H9 (cell line): ENCODE measurements at regions not wholly inside any gene's neighbourhood (a gene's known extent, or its start where the extent isn't known, plus 50 kb on each side); places are given as distances from the start of the nearest gene placed in this dataset.

Source experiments
- DNase-seq: peaks from one replicate; pipeline ENCODE4 v3.0.0-alpha.2; 2017
- H2AFZ ChIP-seq: one replicate; pipeline ENCODE4 v1.6.1; 2013; ENCODE audit warnings: mild to moderate bottlenecking, low read length, control low read depth, moderate library complexity
- H2AK5ac ChIP-seq: 2 replicates; pipeline ENCODE4 v1.6.1; 2013; ENCODE audit warnings: low read length, control low read depth, mixed read lengths; ENCODE audit not compliant: insufficient read length
- H2BK120ac ChIP-seq: one replicate; pipeline ENCODE4 v1.6.1; 2013; ENCODE audit warnings: low read depth, mild to moderate bottlenecking, low read length, control low read depth, inconsistent platforms; ENCODE audit not compliant: poor library complexity, severe bottlenecking
- H2BK12ac ChIP-seq: 2 replicates; pipeline ENCODE4 v1.6.1; 2013; ENCODE audit warnings: low read length, control low read depth, mixed read lengths, low read depth; ENCODE audit not compliant: insufficient read length
- H2BK15ac ChIP-seq: 2 replicates; pipeline ENCODE4 v1.6.1; 2013; ENCODE audit warnings: low read depth, low read length, control low read depth
- H2BK20ac ChIP-seq: one replicate; pipeline ENCODE4 v1.6.1; 2013; ENCODE audit warnings: low read depth, mild to moderate bottlenecking, low read length, control low read depth, inconsistent platforms; ENCODE audit not compliant: poor library complexity, severe bottlenecking
- H2BK5ac ChIP-seq: 2 replicates; pipeline ENCODE4 v1.6.1; 2013; ENCODE audit warnings: low read length, control low read depth, mixed read lengths; ENCODE audit not compliant: insufficient read length
- H3K14ac ChIP-seq: 2 replicates; pipeline ENCODE4 v1.6.1; 2013; ENCODE audit warnings: low read length, control low read depth; ENCODE audit not compliant: insufficient read depth
- H3K18ac ChIP-seq: 2 replicates; pipeline ENCODE4 v1.6.1; 2013; ENCODE audit warnings: low read depth, mild to moderate bottlenecking, mixed read lengths, low read length, control low read depth; ENCODE audit not compliant: insufficient read length
- H3K23ac ChIP-seq: 2 replicates; pipeline ENCODE4 v1.6.1; 2013; ENCODE audit warnings: low read length, control low read depth, mixed read lengths, low read depth; ENCODE audit not compliant: insufficient read length
- H3K23me2 ChIP-seq: 2 replicates; pipeline ENCODE4 v1.6.1; 2013; ENCODE audit warnings: low read depth, mild to moderate bottlenecking, mixed read lengths, low read length, control low read depth; ENCODE audit not compliant: insufficient read length, poor library complexity, severe bottlenecking
- H3K27ac ChIP-seq: 2 replicates; pipeline ENCODE4 v1.5.1; 2013; ENCODE audit warnings: low read length, control low read depth, mixed read lengths, low read depth; ENCODE audit not compliant: insufficient read length
- H3K27me3 ChIP-seq: 2 replicates; pipeline ENCODE4 v1.6.1; 2013; ENCODE audit warnings: low read length, control low read depth, inconsistent platforms; ENCODE audit not compliant: insufficient read depth
- H3K4ac ChIP-seq: 2 replicates; pipeline ENCODE4 v1.6.1; 2013; ENCODE audit warnings: low read depth, mild to moderate bottlenecking, control low read depth, inconsistent platforms, low read length, moderate library complexity
- H3K4me1 ChIP-seq: 2 replicates; pipeline ENCODE4 v1.6.1; 2013; ENCODE audit warnings: low read length, control low read depth, inconsistent platforms; ENCODE audit not compliant: insufficient read depth
- H3K4me2 ChIP-seq: 2 replicates; pipeline ENCODE4 v1.6.1; 2013; ENCODE audit warnings: low read length, control low read depth, mixed read lengths; ENCODE audit not compliant: insufficient read length, insufficient read depth
- H3K56ac ChIP-seq: 2 replicates; pipeline ENCODE4 v1.6.1; 2013; ENCODE audit warnings: low read depth, mild to moderate bottlenecking, mixed read lengths, low read length, control low read depth; ENCODE audit not compliant: insufficient read length
- H3K79me1 ChIP-seq: 2 replicates; pipeline ENCODE4 v1.6.1; 2013; ENCODE audit warnings: low read depth, mild to moderate bottlenecking, moderate library complexity, low read length, control low read depth, inconsistent platforms; ENCODE audit not compliant: insufficient read depth, poor library complexity, severe bottlenecking
- H3K79me2 ChIP-seq: 2 replicates; pipeline ENCODE4 v1.6.1; 2013; ENCODE audit warnings: low read length, control low read depth, inconsistent platforms; ENCODE audit not compliant: insufficient read depth
- H3K9ac ChIP-seq: 2 replicates; pipeline ENCODE4 v1.6.1; 2013; ENCODE audit warnings: low read length, control low read depth, mixed read lengths; ENCODE audit not compliant: insufficient read length; ENCODE audit errors: extremely low read depth
- H3K9me3 ChIP-seq: one replicate; pipeline ENCODE4 v1.6.1; 2013; ENCODE audit warnings: low read depth, low read length, inconsistent platforms; ENCODE audit not compliant: control insufficient read depth
- H3T11ph ChIP-seq: one replicate; pipeline ENCODE4 v1.6.1; 2013; ENCODE audit warnings: mild to moderate bottlenecking, low read length, control low read depth, inconsistent platforms
- H4K20me1 ChIP-seq: one replicate; pipeline ENCODE4 v1.6.1; 2013; ENCODE audit not compliant: control insufficient read depth, insufficient read length, insufficient read depth
- H4K5ac ChIP-seq: 2 replicates; pipeline ENCODE4 v1.6.1; 2013; ENCODE audit warnings: low read depth, mild to moderate bottlenecking, mixed read lengths, low read length, control low read depth; ENCODE audit not compliant: insufficient read length
- H4K8ac ChIP-seq: replicated peaks from 2 replicates; pipeline ENCODE4 v1.6.1; 2013; ENCODE audit warnings: low read length, control low read depth, mixed read lengths, low read depth; ENCODE audit not compliant: insufficient read length
- H4K91ac ChIP-seq: 2 replicates; pipeline ENCODE4 v1.6.1; 2013; ENCODE audit warnings: low read depth, mild to moderate bottlenecking, moderate library complexity, mixed read lengths, low read length, control low read depth; ENCODE audit not compliant: insufficient read length
- H3K27ac Mint-ChIP-seq, 3 experiments: 2 replicates in 2 of 3; 3 replicates in 1 of 3; pipeline ENCODE4 v1.8.0; 2020 to 2021; ENCODE audit warnings: mixed read lengths in 3 of 3, mild to moderate bottlenecking in 1 of 3, moderate library complexity in 1 of 3
- H3K27me3 Mint-ChIP-seq: 2 replicates; pipeline ENCODE4 v1.8.0; 2021; ENCODE audit warnings: low read depth, mild to moderate bottlenecking, moderate library complexity, mixed read lengths
- H3K36me3 Mint-ChIP-seq, 3 experiments: 2 replicates in 2 of 3; 3 replicates in 1 of 3; pipeline ENCODE4 v1.8.0; 2020 to 2021; ENCODE audit warnings: low read depth in 3 of 3, mixed read lengths in 3 of 3; ENCODE audit not compliant: insufficient read depth in 1 of 3
- H3K4me1 Mint-ChIP-seq, 2 experiments: 2 replicates each; pipeline ENCODE4 v1.8.0; 2020; ENCODE audit warnings: mixed read lengths in 2 of 2
- H3K4me3 Mint-ChIP-seq, 2 experiments: 2 replicates in 1 of 2; 3 replicates in 1 of 2; pipeline ENCODE4 v1.8.0; 2020 to 2021; ENCODE audit warnings: mild to moderate bottlenecking in 2 of 2, mixed read lengths in 2 of 2, moderate library complexity in 1 of 2
- H3K9me3 Mint-ChIP-seq, 2 experiments: 2 replicates in 1 of 2; 3 replicates in 1 of 2; pipeline ENCODE4 v1.8.0; 2020; ENCODE audit warnings: mild to moderate bottlenecking in 2 of 2, mixed read lengths in 2 of 2, moderate library complexity in 1 of 2
- WGBS: extraction: QIAGEN DNeasy Blood & Tissue Kit; methylation state at CpG from one replicate; pipeline ENCODE4 v1.1.7; 2013; ENCODE audit warnings: missing lambda C conversion rate, low lambda C conversion rate, mixed read lengths; ENCODE audit not compliant: insufficient read length; ENCODE audit errors: extremely low coverage; 5-methylcytosine and 5-hydroxymethylcytosine counted together
- TF ChIP-seq, protein P1 (sequence below): fragments of 200-600 bp; sonication (generic); conservative IDR thresholded peaks from 3 replicates; pipeline ENCODE4 v1.8.0; 2021; ENCODE audit warnings: antibody characterized with exemption, mild to moderate bottlenecking

GRCh38 chr6:62942000-62942399, 269.3 kb upstream of the FKBP1C start:
- H3K27me3 Mint-ChIP-seq: no peaks in the 10 kb centered on the region; the same call in 1 of the 2 replicates
- no peaks in the 10 kb centered on the region for H4K20me1 ChIP-seq
- DNase-seq: no peak
- no peak overlapping the region for H3K9ac ChIP-seq
- no peaks in the 10 kb centered on the region for H3K4me1 Mint-ChIP-seq
- H3K56ac ChIP-seq: no peak overlapping the region
- H2BK15ac ChIP-seq: no peak overlapping the region
- no peak overlapping the region for H3K18ac ChIP-seq
- no peaks in the 10 kb centered on the region for H3K27me3 ChIP-seq
- no peaks in the 10 kb centered on the region for H3K4me1 ChIP-seq
- no peaks in the 10 kb centered on the region for H3K9me3 ChIP-seq
- H3K9me3 Mint-ChIP-seq: no peaks in the 10 kb centered on the region
- no peak overlapping the region for H4K5ac ChIP-seq
- no peak overlapping the region for H3K14ac ChIP-seq
- WGBS: no CpG with 5 or more reads among the region's 3 CpGs
- H3K4ac ChIP-seq: no peak overlapping the region
- H4K91ac ChIP-seq: no peak overlapping the region
- no peak overlapping the region for H3K27ac ChIP-seq
- H3T11ph ChIP-seq: no peak overlapping the region
- no peaks in the 10 kb centered on the region; a peak in 1 of 7 replicates for H3K36me3 Mint-ChIP-seq
- no peak overlapping the region for H2BK120ac ChIP-seq
- H2BK5ac ChIP-seq: no peak overlapping the region
- no peak overlapping the region for H2AFZ ChIP-seq
- TF ChIP-seq, protein P1, sequence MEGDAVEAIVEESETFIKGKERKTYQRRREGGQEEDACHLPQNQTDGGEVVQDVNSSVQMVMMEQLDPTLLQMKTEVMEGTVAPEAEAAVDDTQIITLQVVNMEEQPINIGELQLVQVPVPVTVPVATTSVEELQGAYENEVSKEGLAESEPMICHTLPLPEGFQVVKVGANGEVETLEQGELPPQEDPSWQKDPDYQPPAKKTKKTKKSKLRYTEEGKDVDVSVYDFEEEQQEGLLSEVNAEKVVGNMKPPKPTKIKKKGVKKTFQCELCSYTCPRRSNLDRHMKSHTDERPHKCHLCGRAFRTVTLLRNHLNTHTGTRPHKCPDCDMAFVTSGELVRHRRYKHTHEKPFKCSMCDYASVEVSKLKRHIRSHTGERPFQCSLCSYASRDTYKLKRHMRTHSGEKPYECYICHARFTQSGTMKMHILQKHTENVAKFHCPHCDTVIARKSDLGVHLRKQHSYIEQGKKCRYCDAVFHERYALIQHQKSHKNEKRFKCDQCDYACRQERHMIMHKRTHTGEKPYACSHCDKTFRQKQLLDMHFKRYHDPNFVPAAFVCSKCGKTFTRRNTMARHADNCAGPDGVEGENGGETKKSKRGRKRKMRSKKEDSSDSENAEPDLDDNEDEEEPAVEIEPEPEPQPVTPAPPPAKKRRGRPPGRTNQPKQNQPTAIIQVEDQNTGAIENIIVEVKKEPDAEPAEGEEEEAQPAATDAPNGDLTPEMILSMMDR: no peak
- H3K23me2 ChIP-seq: no peaks in the 10 kb centered on the region
- no peaks in the 10 kb centered on the region for H3K79me2 ChIP-seq
- H3K4me2 ChIP-seq: no peak overlapping the region
- no peak overlapping the region for H4K8ac ChIP-seq
- H2BK20ac ChIP-seq: no peak overlapping the region
- H3K79me1 ChIP-seq: no peaks in the 10 kb centered on the region
- no peak overlapping the region for H3K4me3 Mint-ChIP-seq
- H3K27ac Mint-ChIP-seq: no peak overlapping the region
- H3K23ac ChIP-seq: no peak overlapping the region
- no peak overlapping the region for H2AK5ac ChIP-seq
- H2BK12ac ChIP-seq: no peak overlapping the region
